Upper lobe of right lung (tissue), 1 donor: ENCODE measurements at regions not wholly inside any gene's neighbourhood (a gene's known extent, or its start where the extent isn't known, plus 50 kb on each side); places are given as distances from the start of the nearest gene placed in this dataset.

Source experiments
- ATAC-seq: fragments of 200-7000 bp; cut with Tn5 transposase; one replicate; pipeline ENCODE4 v1.9.1; 2020; ENCODE audit warnings: mild to moderate bottlenecking, moderate library complexity
- DNase-seq: peaks from one replicate; pipeline ENCODE4 v3.0.0-alpha.2; 2020
- H3K27ac ChIP-seq: fragments of 200-600 bp; one replicate; pipeline ENCODE4 v1.8.0; 2022
- H3K27me3 ChIP-seq: fragments of 200-600 bp; one replicate; pipeline ENCODE4 v1.8.0; 2022; ENCODE audit warnings: mild to moderate bottlenecking
- H3K36me3 ChIP-seq: fragments of 200-600 bp; one replicate; pipeline ENCODE4 v1.8.0; 2022
- H3K4me1 ChIP-seq: fragments of 200-600 bp; one replicate; pipeline ENCODE4 v1.8.0; 2022
- H3K4me3 ChIP-seq: fragments of 200-600 bp; one replicate; pipeline ENCODE4 v1.8.0; 2022; ENCODE audit warnings: mild to moderate bottlenecking
- H3K9me3 ChIP-seq: fragments of 200-600 bp; one replicate; pipeline ENCODE4 v1.8.0; 2022
- CTCF ChIP-seq: fragments of 200-600 bp; IDR thresholded peaks from one replicate; pipeline ENCODE4 v1.8.0; 2022; ENCODE audit warnings: antibody characterized with exemption
- intact Hi-C: fragments of 100-400 bp; cut with DNase I; formaldehyde crosslinking; loops from one replicate; pipeline ENCODE4 v1.11.0; 2022
- donor health status: DM: no; HTN: yes; CAD: no; lungs with severe emphysema.

GRCh38 chr5:32935283-32935682 is 224.2 kb downstream of the NPR3 start:
- no peak for TF ChIP-seq CTCF
- intact Hi-C loops = no loop called here
- ATAC-seq = peak; percentile 56
- no peak for DNase-seq
- no peaks in the 10 kb centered on the region for H3K36me3 ChIP-seq
- H3K9me3 ChIP-seq = no peaks in the 10 kb centered on the region
- H3K27me3 ChIP-seq = no peaks in the 10 kb centered on the region
- no peak overlapping the region for H3K27ac ChIP-seq
- H3K4me1 ChIP-seq = no peaks in the 10 kb centered on the region
- no peak overlapping the region for H3K4me3 ChIP-seq

GRCh38 chr5:32936329-32936728 is 225.2 kb downstream of the NPR3 start:
- Histone ChIP-seq H3K4me3 (no peak overlapping the region), H3K36me3 (no peaks in the 10 kb centered on the region), H3K27ac (no peak overlapping the region), H3K27me3 (no peaks in the 10 kb centered on the region), H3K9me3 (no peaks in the 10 kb centered on the region), H3K4me1 (no peaks in the 10 kb centered on the region)
- intact Hi-C loops = no loop called here
- no peak for ATAC-seq
- TF ChIP-seq CTCF = no peak
- no peak for DNase-seq

GRCh38 chr5:32942225-32942989 is 231.3 kb downstream of the NPR3 start:
- Histone ChIP-seq H3K4me3 (no peak overlapping the region), H3K36me3 (no peaks in the 10 kb centered on the region), H3K4me1 (no peaks in the 10 kb centered on the region), H3K9me3 (no peaks in the 10 kb centered on the region), H3K27me3 (no peaks in the 10 kb centered on the region), H3K27ac (no peak overlapping the region)
- ATAC-seq (peak; percentile 26), DNase-seq (no peak)
- intact Hi-C loops = no loop called here
- TF ChIP-seq CTCF = peak; percentile 38

- H3K27me3 ChIP-seq = no peaks in the 10 kb centered on the region
- H3K27ac ChIP-seq = no peak overlapping the region
- TF ChIP-seq CTCF = no peak
- ATAC-seq = no peak
- no peaks in the 10 kb centered on the region for H3K36me3 ChIP-seq
- H3K4me3 ChIP-seq = no peak overlapping the region
- DNase-seq = no peak
- H3K4me1 ChIP-seq = no peaks in the 10 kb centered on the region
- no peaks in the 10 kb centered on the region for H3K9me3 ChIP-seq
- intact Hi-C loops = no loop called here
Measured at GRCh38 chr5:32949286-32949970, 238.3 kb downstream of the NPR3 start.

- Histone ChIP-seq H3K4me3 (no peak overlapping the region), H3K27ac (no peak overlapping the region), H3K36me3 (no peaks in the 10 kb centered on the region), H3K27me3 (no peaks in the 10 kb centered on the region), H3K9me3 (no peaks in the 10 kb centered on the region), H3K4me1 (no peaks in the 10 kb centered on the region)
- TF ChIP-seq CTCF = no peak
- no peak for ATAC-seq
- DNase-seq = no peak
- intact Hi-C loops = no loop called here
Measured at GRCh38 chr5:32951003-32951402, 239.9 kb downstream of the NPR3 start.
